Uterus (tissue), 2 donors: ENCODE measurements at regions not wholly inside any gene's neighbourhood (a gene's known extent, or its start where the extent isn't known, plus 50 kb on each side); places are given as distances from the start of the nearest gene placed in this dataset.

Experiments
- CTCF ChIP-seq, 4 experiments: fragments of 200-600 bp in 2 of 4; fragments of 450-650 bp in 2 of 4; sonication (generic) in 2 of 4; IDR thresholded peaks; one replicate each; pipeline ENCODE4 v1.5.1; 2016 to 2019; ENCODE audit warnings: antibody characterized with exemption in 4 of 4, mild to moderate bottlenecking in 2 of 4, moderate library complexity in 1 of 4
- POLR2A ChIP-seq, 2 donors: fragments of 450-650 bp; IDR thresholded peaks; one replicate each; pipeline ENCODE4 v1.6.1; 2016; ENCODE audit warnings: antibody characterized with exemption in 2 of 2, mild to moderate bottlenecking in 1 of 2, moderate library complexity in 1 of 2

- TF ChIP-seq CTCF (IDR thresholded peaks at IDR 0.05) (no peak), POLR2A (IDR thresholded peaks at IDR 0.05) (no peak)
These were observed 186.9 kb downstream of the ZFP64 start for GRCh38 chr20:52004715-52005114.
